Dendritic cell treated with granulocyte-macrophage colony-stimulating factor and Interleukin-4, amounts not matched to agents 40 ng/mL and 50 ng/mL, for 4 days (primary cell): ENCODE measurements at regions not wholly inside any gene's neighbourhood (a gene's known extent, or its start where the extent isn't known, plus 50 kb on each side); places are given as distances from the start of the nearest gene placed in this dataset.
"Not testable (repeated sequence)": the region's sequence is repeated elsewhere in the genome, so short reads cannot be mapped to it uniquely, and the experiment has no call there.

Experiments used
- H3K27ac Mint-ChIP-seq: one replicate; pipeline ENCODE4 v1.8.0; 2022; ENCODE audit warnings: mild to moderate bottlenecking, mixed read lengths
- H3K27me3 Mint-ChIP-seq: one replicate; pipeline ENCODE4 v1.8.0; 2022; ENCODE audit warnings: mild to moderate bottlenecking, mixed read lengths
- H3K36me3 Mint-ChIP-seq: one replicate; pipeline ENCODE4 v1.8.0; 2022; ENCODE audit warnings: low read depth, mixed read lengths
- H3K4me1 Mint-ChIP-seq: one replicate; pipeline ENCODE4 v1.8.0; 2022; ENCODE audit warnings: low read depth, mixed read lengths
- H3K4me3 Mint-ChIP-seq: one replicate; pipeline ENCODE4 v1.8.0; 2022; ENCODE audit warnings: mild to moderate bottlenecking, moderate library complexity, mixed read lengths
- H3K9me3 Mint-ChIP-seq: one replicate; pipeline ENCODE4 v1.8.0; 2022; ENCODE audit warnings: mixed read lengths
- intact Hi-C: fragments of 100-400 bp; cut with micrococcal nuclease; formaldehyde crosslinking; loops from one replicate; pipeline ENCODE4 v1.15.0; 2022

DNA sequence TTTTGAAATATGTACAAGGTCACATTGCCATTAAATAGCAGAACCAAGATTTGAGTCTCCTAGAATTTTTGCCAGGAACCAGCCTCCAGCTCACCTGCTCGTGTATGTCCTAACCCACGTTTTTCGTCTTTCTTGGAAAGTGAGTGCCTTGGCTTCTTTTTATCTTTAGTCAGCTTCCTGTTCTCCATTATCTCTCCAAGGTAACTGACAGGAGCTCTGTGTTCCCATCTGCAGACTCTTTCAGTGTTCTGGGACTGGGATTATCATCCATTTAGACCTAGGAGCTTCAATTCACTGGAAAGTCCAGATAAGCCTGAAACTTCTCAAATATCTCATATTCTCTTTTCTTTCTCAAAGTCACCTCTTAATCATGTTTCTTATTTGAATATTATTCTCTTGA lies 193.7 kb downstream of the ZIC5 start:
- no peaks in the 10 kb centered on the region for H3K27me3 Mint-ChIP-seq
- no peaks in the 10 kb centered on the region for H3K4me1 Mint-ChIP-seq
- H3K36me3 Mint-ChIP-seq = peaks cover 9% of the 10 kb centered on the region
- intact Hi-C loops = no loop called here
- peaks cover 13% of the 10 kb centered on the region for H3K9me3 Mint-ChIP-seq
- no peak overlapping the region for H3K27ac Mint-ChIP-seq
- H3K4me3 Mint-ChIP-seq = no peak overlapping the region

GRCh38 chr13:99774644-99775043 lies 196.9 kb downstream of the ZIC5 start:
- H3K9me3 Mint-ChIP-seq = no peaks in the 10 kb centered on the region
- no peaks in the 10 kb centered on the region for H3K27me3 Mint-ChIP-seq
- no peak overlapping the region for H3K27ac Mint-ChIP-seq
- H3K36me3 Mint-ChIP-seq = peaks cover 9% of the 10 kb centered on the region
- intact Hi-C loops = no loop called here
- no peak overlapping the region for H3K4me3 Mint-ChIP-seq
- no peaks in the 10 kb centered on the region for H3K4me1 Mint-ChIP-seq

DNA sequence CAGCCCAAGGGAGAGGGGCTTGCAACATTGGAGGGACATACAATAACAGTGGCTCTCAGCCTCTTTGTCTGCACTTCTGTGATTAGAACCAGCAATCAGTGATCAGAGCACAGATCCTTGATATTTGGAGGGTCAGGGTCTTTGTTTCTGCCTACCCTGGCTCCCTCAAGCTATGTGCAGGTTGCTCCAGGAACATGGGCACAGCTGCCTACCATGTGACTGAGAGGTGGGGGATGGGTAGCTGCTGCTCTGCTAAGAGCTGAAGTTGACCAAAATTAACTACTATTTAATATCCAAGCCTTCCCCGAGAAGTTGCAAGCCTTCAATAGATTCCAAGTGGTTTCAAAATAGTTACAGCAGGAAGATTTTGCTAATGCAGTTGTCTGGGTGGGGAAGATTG lies 202.6 kb downstream of the ZIC5 start:
- H3K4me1 Mint-ChIP-seq = no peaks in the 10 kb centered on the region
- H3K9me3 Mint-ChIP-seq = peaks cover 40% of the 10 kb centered on the region
- no peak overlapping the region for H3K4me3 Mint-ChIP-seq
- no peak overlapping the region for H3K27ac Mint-ChIP-seq
- intact Hi-C loops = no loop called here
- peaks cover 9% of the 10 kb centered on the region for H3K36me3 Mint-ChIP-seq
- no peaks in the 10 kb centered on the region for H3K27me3 Mint-ChIP-seq

DNA sequence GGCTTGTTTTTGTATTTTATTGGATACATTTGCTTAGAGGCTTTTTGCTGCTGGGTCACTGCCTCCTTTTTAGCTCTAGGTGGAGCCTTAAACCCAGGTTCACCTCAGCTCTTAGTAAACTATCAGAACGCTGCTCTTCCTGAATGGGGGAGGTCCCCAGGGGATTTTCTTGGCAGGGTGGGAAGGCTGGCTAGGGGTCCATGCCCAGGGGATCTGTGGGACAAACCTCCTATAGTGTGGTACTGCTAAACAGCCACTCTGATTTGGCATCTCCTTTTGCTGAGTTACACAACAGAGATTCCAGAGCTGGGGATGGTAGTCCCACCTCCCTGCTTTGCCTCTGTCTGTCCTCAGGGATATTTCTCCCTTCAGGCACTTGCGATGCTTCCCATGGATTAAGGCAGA lies 204.9 kb downstream of the ZIC5 start:
- Mint-ChIP-seq H3K27me3 (no peaks in the 10 kb centered on the region), H3K9me3 (peaks cover 54% of the 10 kb centered on the region), H3K36me3 (no peaks in the 10 kb centered on the region)

DNA sequence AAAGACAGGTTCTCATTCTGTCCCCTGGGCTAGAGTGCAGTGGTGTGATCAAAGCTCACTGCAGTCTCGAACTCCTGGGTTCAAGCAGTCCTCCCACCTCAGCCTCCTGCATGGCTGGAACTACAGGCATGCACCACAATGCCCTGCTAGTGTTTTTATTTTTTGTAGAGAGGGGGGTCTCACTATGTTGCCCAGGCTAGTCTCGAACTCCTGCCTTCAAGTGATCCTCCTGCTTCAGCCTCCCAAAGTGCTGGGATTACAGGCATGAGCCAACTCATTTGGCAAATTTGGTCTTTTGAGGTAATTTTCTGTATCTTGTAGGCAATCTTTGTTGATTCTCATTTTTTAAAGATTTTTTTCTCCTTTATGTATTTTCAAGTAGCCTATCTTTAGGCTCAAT lies 205.7 kb downstream of the ZIC5 start:
- Mint-ChIP-seq H3K27ac (no peak overlapping the region), H3K9me3 (peaks cover 59% of the 10 kb centered on the region), H3K36me3 (no peaks in the 10 kb centered on the region), H3K27me3 (no peaks in the 10 kb centered on the region), H3K4me3 (no peak overlapping the region), H3K4me1 (no peaks in the 10 kb centered on the region)
- intact Hi-C loops = no loop called here

More for the DNA sequence above, 204.9 kb downstream of the ZIC5 start:
- no peak overlapping the region for H3K27ac Mint-ChIP-seq
- intact Hi-C loops = no loop called here
- no peak overlapping the region for H3K4me3 Mint-ChIP-seq
- H3K4me1 Mint-ChIP-seq = no peaks in the 10 kb centered on the region

- Mint-ChIP-seq H3K4me1 (no peaks in the 10 kb centered on the region), H3K9me3 (peaks cover 57% of the 10 kb centered on the region), H3K27ac (no peak overlapping the region), H3K4me3 (no peak overlapping the region), H3K36me3 (no peaks in the 10 kb centered on the region), H3K27me3 (no peaks in the 10 kb centered on the region)
- intact Hi-C loops = no loop called here
Measured at GRCh38 chr13:99760456-99760855, 211.1 kb downstream of the ZIC5 start.

DNA sequence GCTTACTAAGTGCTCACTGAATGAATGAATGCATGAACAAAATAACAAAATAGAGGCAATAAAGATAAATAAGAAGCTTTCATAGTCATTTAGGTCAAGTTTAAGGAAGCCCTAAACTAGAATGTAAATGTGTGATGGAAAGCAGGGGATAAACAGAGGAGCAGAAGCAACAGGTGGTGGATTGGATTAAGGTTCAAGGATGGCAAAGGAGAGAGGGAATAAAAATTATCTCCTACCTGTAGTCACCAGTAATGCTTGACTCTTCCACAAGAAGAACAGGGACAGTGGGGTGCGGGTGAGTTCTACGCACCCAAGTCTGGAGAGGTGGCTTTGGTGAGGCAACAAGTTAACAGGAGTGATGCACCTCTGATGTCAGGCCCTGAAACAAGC lies 212.4 kb downstream of the ZIC5 start:
- no peaks in the 10 kb centered on the region for H3K4me1 Mint-ChIP-seq
- H3K27me3 Mint-ChIP-seq = no peaks in the 10 kb centered on the region
- no peak overlapping the region for H3K27ac Mint-ChIP-seq
- intact Hi-C loops = no loop called here
- H3K4me3 Mint-ChIP-seq = no peak overlapping the region
- no peaks in the 10 kb centered on the region for H3K36me3 Mint-ChIP-seq
- peaks cover 44% of the 10 kb centered on the region for H3K9me3 Mint-ChIP-seq

DNA sequence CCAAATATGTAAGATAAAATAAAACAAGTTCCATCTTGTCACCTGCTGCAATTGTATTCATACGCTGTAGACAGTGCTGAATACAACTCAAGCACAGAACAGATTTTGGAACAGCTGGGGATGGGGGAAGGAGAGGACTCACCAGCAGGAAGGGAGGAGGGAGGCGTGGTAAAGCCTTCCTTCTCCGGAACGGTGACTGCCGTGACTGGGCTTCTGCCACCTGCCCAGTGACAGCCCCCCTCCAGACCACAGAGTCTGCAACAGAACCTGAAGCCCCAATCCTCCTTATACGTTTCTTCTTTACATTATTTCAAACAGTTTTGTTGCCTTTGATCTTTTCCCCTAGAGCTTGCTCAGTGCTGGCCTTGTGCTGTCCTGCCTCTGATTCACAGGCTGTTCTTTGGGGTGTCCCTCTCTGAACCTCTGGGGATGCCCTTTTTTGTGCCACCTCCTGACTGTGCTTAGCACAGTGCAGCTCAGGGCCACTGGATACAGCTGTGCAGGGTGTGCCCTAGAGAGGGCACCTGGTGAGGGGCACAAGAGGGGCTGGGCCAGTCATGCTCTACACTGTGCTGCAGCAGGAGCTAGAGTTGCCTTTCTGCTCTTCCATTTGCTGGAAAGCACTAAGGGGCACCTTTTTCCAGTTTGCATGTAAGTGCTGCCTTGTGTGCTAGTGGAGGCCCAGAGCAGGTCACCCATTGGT lies 213.0 kb downstream of the ZIC5 start:
- Mint-ChIP-seq H3K4me1 (no peaks in the 10 kb centered on the region), H3K9me3 (peaks cover 39% of the 10 kb centered on the region), H3K4me3 (no peak overlapping the region), H3K27ac (no peak overlapping the region), H3K36me3 (no peaks in the 10 kb centered on the region), H3K27me3 (no peaks in the 10 kb centered on the region)
- intact Hi-C loops = no loop called here

DNA sequence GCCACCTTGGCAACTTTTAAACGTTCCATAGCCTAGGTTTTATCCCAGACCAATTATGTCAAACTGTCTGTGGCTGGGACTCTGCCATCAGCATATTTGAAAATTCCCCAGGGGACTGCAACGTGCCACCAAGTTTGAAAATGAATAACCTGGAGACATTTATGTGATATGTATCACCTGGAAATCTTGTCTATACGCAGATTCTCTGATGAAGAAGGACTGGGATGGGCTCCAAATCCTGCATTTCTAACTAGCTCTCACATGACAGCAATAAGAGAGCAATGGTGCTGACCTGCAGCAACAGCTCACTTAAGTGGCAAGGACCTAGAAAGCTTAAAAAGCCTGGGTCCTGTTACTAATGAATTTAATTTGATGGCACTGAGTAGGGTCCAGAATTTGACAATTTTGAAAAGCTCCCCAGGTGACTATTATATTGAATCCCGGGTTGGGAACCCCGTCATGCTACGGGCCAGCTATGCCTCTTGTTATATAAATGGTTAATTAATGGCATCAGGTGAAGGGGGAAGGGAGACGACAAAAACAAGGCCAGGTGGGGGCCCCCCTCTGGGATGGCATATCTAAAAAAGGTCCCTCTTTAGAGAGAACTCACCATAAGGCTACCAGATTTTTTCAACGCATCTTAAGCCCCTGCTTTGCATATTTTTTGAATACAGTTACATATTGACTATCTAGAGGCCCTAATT lies 213.7 kb downstream of the ZIC5 start:
- no peaks in the 10 kb centered on the region for H3K27me3 Mint-ChIP-seq
- intact Hi-C loops = no loop called here
- H3K9me3 Mint-ChIP-seq = peaks cover 32% of the 10 kb centered on the region
- peaks cover 2% of the 10 kb centered on the region for H3K4me1 Mint-ChIP-seq
- H3K36me3 Mint-ChIP-seq = no peaks in the 10 kb centered on the region
- H3K27ac Mint-ChIP-seq = no peak overlapping the region
- no peak overlapping the region for H3K4me3 Mint-ChIP-seq

GRCh38 chr13:99756281-99756680 lies 215.3 kb downstream of the ZIC5 start:
- Mint-ChIP-seq H3K4me1 (peaks cover 7% of the 10 kb centered on the region), H3K27me3 (no peaks in the 10 kb centered on the region), H3K4me3 (no peak overlapping the region), H3K36me3 (no peaks in the 10 kb centered on the region), H3K9me3 (peaks cover 28% of the 10 kb centered on the region), H3K27ac (no peak overlapping the region)
- intact Hi-C loops = no loop called here

DNA sequence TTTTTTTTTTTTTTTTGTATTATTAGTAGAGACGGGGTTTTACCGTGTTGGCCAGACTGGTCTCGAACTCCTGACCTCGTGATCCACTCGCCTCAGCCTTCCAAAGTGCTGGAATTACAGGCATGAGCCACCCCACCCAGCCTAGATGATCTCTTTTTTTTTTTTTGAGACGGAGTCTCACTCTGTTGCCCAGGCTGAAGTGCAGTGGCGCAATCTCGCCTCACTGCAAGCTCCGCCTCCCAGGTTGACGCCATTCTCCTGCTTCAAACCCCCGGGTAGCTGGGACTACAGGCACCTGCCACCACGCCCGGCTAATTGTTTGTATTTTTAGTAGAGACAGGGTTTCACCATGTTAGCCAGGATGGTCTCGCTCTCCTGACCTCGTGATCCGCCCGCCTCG lies 216.8 kb downstream of the ZIC5 start:
- H3K27me3 Mint-ChIP-seq, H3K36me3 Mint-ChIP-seq, H3K4me3 Mint-ChIP-seq, H3K27ac Mint-ChIP-seq, H3K4me1 Mint-ChIP-seq, intact Hi-C loops: not testable (repeated sequence)
- H3K9me3 Mint-ChIP-seq = peaks cover 12% of the 10 kb centered on the region

DNA sequence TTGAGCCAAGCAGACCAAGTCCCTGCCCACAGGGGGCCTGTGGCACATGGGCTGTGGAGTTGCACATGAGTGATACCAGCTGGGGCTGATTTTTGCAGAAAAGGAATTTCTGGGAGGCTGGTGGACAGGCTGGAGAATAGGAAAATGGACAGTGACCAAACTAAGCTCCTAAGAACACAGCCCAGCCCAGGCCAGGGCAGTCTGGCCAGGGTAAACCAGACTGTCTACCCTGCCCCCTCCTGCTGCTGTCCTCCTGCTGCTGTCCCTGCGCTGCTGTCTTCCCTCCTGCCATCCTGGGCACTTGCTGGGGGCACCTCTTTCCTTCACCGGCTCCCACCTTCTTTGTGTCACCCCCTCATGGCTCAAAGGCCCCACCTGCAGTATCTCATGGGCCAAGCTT lies 219.2 kb downstream of the ZIC5 start:
- H3K9me3 Mint-ChIP-seq = no peaks in the 10 kb centered on the region
- peaks cover 7% of the 10 kb centered on the region for H3K4me1 Mint-ChIP-seq
- H3K36me3 Mint-ChIP-seq = no peaks in the 10 kb centered on the region
- no peak overlapping the region for H3K27ac Mint-ChIP-seq
- no peaks in the 10 kb centered on the region for H3K27me3 Mint-ChIP-seq
- intact Hi-C loops = no loop called here
- no peak overlapping the region for H3K4me3 Mint-ChIP-seq

GRCh38 chr13:99751517-99752199 lies 219.9 kb downstream of the ZIC5 start:
- no peak overlapping the region for H3K27ac Mint-ChIP-seq

DNA sequence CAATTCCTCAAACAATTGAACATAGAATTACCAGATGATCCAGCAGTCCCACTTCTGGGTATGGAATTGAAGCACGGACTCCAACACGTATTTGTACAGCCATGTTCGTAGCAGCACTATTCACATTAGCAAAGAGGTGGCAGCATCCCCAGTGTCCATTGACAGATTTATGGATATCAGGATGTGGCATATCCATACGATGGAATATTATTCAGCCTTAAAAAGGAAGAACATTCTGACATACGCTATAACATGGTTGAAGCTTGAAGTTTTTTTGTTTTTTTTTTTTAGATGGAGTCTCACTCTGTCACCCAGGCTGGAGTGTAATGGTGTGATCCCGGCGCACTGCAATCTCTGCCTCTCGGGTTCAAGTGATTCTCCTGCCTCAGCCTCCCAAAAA lies 220.6 kb downstream of the ZIC5 start:
- H3K27ac Mint-ChIP-seq = no peak overlapping the region
- no peaks in the 10 kb centered on the region for H3K9me3 Mint-ChIP-seq
- peaks cover 7% of the 10 kb centered on the region for H3K4me1 Mint-ChIP-seq
- no peaks in the 10 kb centered on the region for H3K27me3 Mint-ChIP-seq
- no peaks in the 10 kb centered on the region for H3K36me3 Mint-ChIP-seq
- H3K4me3 Mint-ChIP-seq = no peak overlapping the region
- intact Hi-C loops = no loop called here

More at GRCh38 chr13:99751517-99752199, 219.9 kb downstream of the ZIC5 start:
- intact Hi-C loops = no loop called here
- Mint-ChIP-seq H3K4me3 (no peak overlapping the region), H3K4me1 (peaks cover 7% of the 10 kb centered on the region), H3K27me3 (no peaks in the 10 kb centered on the region), H3K9me3 (no peaks in the 10 kb centered on the region), H3K36me3 (no peaks in the 10 kb centered on the region)
